HT1080 (cell line): ENCODE measurements at regions not wholly inside any gene's neighbourhood (a gene's known extent, or its start where the extent isn't known, plus 50 kb on each side); places are given as distances from the start of the nearest gene placed in this dataset.
"Not testable (repeated sequence)": the region's sequence is repeated elsewhere in the genome, so short reads cannot be mapped to it uniquely, and the experiment has no call there.

Source experiments
- DNase-seq: peaks from one replicate; pipeline ENCODE4 v3.0.0-alpha.2; 2015; ENCODE audit warnings: low read depth

DNA sequence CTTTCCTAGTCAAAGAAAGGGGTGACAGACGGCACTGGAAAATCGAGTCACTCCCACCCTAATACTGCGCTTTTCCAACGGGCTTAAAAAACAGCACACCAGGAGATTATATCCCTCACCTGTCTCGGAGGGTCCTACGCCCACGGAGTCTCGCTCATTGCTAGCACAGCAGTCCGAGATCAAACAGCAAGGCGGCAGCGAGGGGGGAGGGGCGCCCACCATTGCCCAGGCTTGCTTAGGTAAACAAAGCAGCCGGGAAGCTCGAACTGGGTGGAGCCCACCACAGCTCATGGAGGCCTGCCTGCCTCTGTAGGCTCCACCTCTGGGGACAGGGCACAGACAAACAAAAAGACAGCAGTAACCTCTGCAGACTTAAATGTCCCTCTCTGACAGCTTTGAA lies 280.7 kb downstream of the TFAP2A start:
- DNase-seq, result not testable (repeated sequence)

DNA sequence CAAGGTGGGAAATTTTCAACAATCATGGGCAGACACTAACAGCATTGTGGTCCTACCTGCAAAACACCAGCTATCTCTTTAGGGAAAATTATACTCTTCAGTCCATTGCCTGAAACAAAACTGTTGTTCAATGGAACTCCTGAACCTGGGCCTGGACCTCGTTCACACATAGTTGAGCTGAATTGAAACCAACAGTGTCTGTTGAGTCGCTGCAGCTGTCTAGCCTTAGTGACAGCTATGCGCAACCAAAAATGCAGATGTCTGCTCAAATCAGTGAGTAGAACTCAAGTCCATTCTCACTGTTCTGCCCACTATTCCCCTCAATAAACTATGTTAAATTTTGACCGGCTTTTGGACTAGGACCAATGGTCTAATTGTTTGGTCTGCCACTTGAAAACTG lies 286.2 kb downstream of the TFAP2A start:
- no peak for DNase-seq

DNA sequence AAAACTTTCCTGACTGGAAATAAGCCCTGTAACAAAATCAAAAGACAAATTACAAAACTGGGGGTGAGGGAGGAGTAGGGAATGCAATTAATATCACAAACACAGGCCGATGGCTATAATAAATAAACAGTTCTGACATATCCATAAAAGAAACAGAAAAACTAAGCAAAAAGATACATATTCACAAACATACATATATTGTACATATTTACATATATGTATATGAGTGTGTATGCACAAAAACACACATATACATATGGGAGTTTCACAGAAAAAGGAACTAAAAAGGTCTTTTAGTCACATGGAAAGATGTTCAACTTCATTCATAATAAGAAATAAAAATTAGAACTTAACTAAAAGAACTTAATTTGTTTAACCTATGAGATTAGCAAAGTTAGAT lies 292.7 kb downstream of the TFAP2A start:
- no peak for DNase-seq

- DNase-seq, result no peak
These were observed 301.9 kb downstream of the TFAP2A start for GRCh38 chr6:10112871-10113549.

DNA sequence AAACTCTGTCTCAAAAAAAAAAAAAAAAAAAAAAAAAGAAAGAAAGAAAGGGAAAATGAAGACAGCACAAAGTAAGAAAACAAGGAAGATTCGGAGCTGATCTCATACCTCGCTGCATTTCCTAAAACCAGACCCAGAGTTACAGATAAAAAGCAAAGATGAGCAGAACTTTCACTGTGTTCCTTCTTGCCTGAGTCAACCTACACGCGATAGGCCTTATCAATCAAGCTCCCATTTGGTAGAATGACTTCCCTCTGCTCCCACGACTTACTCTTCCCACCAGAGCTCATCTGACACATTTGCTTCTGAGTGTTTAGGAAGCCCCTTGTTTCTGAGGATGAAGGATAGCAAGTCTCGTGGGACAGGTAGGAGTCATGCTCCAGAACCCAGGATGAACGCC lies 302.9 kb downstream of the TFAP2A start:
- no peak for DNase-seq

DNA sequence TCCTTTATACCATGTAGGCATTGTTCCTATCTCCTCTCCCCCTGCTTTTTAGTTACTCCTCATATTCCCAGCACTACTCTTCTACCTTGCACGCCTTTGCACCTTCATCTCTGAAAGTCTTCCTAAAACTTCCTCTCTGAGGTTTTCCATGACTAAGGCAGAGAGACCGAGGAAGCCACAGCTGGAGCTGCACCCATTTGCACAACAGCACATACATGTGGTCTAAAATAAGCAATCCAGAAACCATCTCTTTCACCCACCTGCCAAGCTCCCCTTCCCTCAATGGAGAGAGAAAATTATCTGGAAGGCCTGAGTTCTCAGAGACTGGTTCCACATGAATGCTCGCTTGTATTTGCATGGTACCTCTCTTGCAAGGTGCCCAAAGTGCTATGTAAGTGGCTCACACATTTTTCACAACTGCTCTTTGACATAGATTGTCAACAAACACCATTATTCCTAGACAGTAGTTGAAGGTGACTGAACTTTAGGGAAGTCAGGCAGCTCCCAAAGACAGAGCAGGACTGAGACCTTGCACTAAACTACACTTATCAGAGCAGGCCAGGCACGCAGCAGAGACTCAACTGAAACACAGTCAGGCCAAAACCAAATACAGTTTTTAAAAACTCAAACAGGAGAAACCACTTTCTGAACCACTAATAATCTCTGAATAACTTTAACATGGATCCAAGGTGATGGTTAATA lies 313.2 kb downstream of the TFAP2A start:
- DNase-seq, result peak; percentile 28

- no peak for DNase-seq
These were observed 315.2 kb downstream of the TFAP2A start for GRCh38 chr6:10099529-10100140.

GRCh38 chr6:10098756-10099528 lies 315.9 kb downstream of the TFAP2A start:
- DNase-seq, result no peak

- DNase-seq, result no peak
These were observed 321.6 kb downstream of the TFAP2A start for GRCh38 chr6:10093282-10093681.

DNA sequence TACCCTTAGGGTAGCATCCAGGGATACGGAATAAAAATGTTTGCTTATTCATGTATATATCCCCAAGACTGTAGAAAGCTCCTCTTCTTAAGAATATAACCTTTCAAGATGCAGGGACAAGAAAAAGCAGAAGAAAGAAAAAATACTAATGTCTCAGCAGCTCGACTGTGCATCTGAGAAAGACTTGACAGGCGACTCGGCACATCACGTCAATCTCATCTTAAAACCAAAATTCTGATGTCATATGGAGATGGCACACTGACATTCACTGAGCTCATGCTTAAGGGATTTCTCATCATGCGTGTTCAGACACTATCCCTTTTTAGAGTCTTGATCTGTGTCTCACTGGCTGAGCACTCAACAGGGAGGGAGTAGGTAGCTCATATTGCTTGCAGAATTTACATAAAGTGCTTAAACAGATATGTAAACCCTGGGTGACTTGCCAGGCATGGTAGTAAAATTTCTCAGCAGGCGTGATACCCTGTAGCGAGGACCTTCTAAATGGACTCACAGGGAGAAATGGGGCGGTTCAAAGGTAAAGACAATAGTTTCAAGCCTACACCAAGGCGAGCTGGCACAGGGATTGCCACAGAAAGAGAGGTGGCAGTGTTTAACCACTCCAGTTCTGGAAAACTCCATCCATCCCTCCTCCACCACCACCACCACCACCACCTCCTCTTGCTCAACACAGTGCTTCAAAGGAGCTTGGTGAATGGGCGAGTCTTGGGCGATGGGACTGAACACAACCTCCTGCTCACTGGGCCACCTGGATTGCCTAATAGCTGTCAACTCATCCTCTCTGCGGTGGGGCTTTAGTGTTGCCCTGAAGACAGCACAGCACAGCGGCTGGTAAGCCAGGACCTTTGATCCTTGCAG lies 330.5 kb downstream of the TFAP2A start:
- DNase-seq, result no peak

- DNase-seq, result peak; percentile 44
These were observed 332.5 kb downstream of the TFAP2A start for GRCh38 chr6:10082385-10082784.

DNA sequence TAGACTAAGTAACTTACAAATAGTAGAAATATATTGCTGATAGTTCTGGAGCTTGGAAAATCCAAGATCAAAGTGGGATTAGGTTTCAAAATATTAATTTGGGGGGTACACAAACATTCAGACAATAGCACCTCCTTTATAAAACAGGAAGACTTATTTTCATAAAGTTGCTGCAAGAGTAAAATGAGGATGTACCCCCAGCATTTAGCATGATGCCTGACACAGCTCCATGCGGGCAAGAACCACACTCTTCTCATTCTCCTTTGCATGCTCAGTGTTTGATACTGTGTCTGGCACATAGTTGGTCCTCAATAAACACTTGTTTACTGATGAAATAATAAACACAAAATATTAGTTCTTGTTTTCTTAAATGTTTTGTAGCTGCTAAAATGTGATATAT lies 332.9 kb downstream of the TFAP2A start:
- no peak for DNase-seq

GRCh38 chr6:10081075-10081474 lies 333.8 kb downstream of the TFAP2A start:
- no peak for DNase-seq

GRCh38 chr6:10080561-10080960 lies 334.3 kb downstream of the TFAP2A start:
- DNase-seq, result no peak

DNA sequence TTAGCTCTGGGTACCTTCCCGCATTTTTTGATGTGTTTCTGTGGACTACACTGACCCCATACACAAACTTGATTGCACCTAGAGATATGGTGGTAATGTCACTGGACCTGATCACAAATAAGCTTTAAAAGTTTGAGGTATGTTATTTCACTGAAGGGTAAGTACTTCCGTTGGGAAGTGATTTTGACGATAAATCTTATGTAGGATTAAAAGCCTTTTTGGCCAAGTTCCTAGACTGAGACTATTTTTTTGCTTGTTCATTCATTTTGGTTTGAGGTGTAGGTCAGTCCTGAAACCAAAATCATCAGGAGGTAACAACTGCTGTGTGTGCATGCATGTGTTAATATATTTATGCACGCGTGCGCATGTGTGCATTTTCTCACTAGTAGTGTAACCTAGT lies 336.3 kb downstream of the TFAP2A start:
- DNase-seq, result no peak

GRCh38 chr6:10074726-10075125 lies 340.1 kb downstream of the TFAP2A start:
- not testable (repeated sequence) for DNase-seq

DNA sequence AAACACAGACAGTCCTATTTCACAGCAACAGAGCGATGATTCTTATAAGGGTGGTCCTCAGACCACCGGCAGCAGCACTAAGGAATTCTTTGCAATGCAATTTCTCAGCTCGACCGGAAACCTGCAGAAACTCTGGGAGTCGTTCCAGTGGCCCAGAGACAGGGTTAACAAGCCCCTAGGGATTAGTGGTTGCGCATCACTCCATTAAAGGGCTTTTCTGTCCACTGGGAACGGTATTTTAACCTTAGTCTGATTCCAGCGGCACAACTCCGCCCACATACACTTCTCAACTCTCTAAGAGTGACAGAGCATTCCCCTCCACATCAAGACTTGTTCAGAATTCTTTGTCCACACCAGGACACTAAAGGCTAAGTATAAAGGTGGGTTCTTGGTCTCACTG lies 341.5 kb downstream of the TFAP2A start:
- DNase-seq, result no peak

- DNase-seq, result no peak
These were observed 343.1 kb downstream of the TFAP2A start for GRCh38 chr6:10071631-10072220.

DNA sequence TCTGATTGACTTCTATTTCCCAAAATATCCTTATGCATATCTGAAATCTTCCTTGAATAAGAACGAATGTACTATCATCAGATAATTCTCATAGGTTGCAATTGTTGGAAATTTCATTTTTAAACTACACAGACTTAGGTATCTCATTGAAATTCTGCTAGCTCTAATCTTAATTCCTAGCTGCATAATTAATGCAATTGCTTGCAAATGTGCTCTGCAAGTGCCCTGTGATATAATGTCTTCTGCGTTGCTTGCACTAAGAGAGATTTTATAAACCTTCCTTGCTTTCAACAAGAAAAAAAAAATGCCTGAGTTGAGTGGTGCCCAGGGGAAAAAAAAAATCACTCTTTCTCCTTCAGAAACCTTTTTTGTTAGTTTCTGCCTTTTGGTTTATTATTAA lies 354.9 kb downstream of the TFAP2A start:
- DNase-seq, result no peak

GRCh38 chr6:10054672-10055071 lies 360.2 kb downstream of the TFAP2A start:
- no peak for DNase-seq

GRCh38 chr6:10051283-10051682 lies 363.6 kb downstream of the TFAP2A start:
- DNase-seq, result no peak
